Upper lobe of left lung (tissue), 4 donors: ENCODE measurements at regions not wholly inside any gene's neighbourhood (a gene's known extent, or its start where the extent isn't known, plus 50 kb on each side); places are given as distances from the start of the nearest gene placed in this dataset.

Experiments used
- CTCF ChIP-seq, 6 experiments: fragments of 450-650 bp in 4 of 6; fragments of 200-600 bp in 2 of 6; sonication (generic) in 2 of 6; IDR thresholded peaks; one replicate each; pipeline ENCODE4 v1.5.1; 2016 to 2019; ENCODE audit warnings: antibody characterized with exemption in 6 of 6
- EP300 ChIP-seq, 4 donors: sonication (generic); formaldehyde crosslinking; IDR thresholded peaks; one replicate each; pipeline ENCODE4 v1.5.1; 2017; ENCODE audit warnings: antibody characterized with exemption in 4 of 4, control low read depth in 2 of 4
- POLR2A ChIP-seq, 4 donors: fragments of 450-650 bp; IDR thresholded peaks; one replicate each; pipeline ENCODE4 v1.5.1; 2016 to 2017; ENCODE audit warnings: antibody characterized with exemption in 4 of 4, mild to moderate bottlenecking in 2 of 4
- POLR2AphosphoS5 ChIP-seq, 2 donors: sonication (generic); formaldehyde crosslinking; IDR thresholded peaks; one replicate each; pipeline ENCODE4 v1.5.1; 2017; ENCODE audit warnings: antibody characterized with exemption in 2 of 2

GRCh38 chr3:24646790-24647189 lies 152.1 kb upstream of the THRB start:
- TF ChIP-seq POLR2AphosphoS5 (IDR thresholded peaks at IDR 0.05) (no peak), CTCF (IDR thresholded peaks at IDR 0.05) (no peak), POLR2A (IDR thresholded peaks at IDR 0.05) (no peak), EP300 (IDR thresholded peaks at IDR 0.05) (no peak)
